ENCODE measurements at regions not wholly inside any gene's neighbourhood (a gene's known extent, or its start where the extent isn't known, plus 50 kb on each side); places are given as distances from the start of the nearest gene placed in this dataset.

- Histone ChIP-seq H3K27ac (no peak overlapping the region), H3K9me3 (ENCODE audit: low read depth) (no peaks in the 10 kb centered on the region), H3K27me3 (no peaks in the 10 kb centered on the region), H3K4me3 (no peak overlapping the region), H3K36me3 (no peaks in the 10 kb centered on the region), H3K4me1 (ENCODE audit: low read depth) (no peaks in the 10 kb centered on the region)
- DNase-seq (ENCODE audit: low read depth in 1 of 2, low spot score in 1 of 2), result no peak
- no peak for TF ChIP-seq CTCF (IDR thresholded peaks at IDR 0.05; ENCODE audit: low read depth, low read length)
Observed at GRCh38 chr5:60360355-60360754, 339.6 kb downstream of the DEPDC1B start.

GRCh38 chr5:60357302-60357701, 342.7 kb downstream of the DEPDC1B start:
- Histone ChIP-seq H3K4me3 (no peak overlapping the region), H3K27ac (no peak overlapping the region), H3K27me3 (no peaks in the 10 kb centered on the region), H3K9me3 (ENCODE audit: low read depth) (no peaks in the 10 kb centered on the region), H3K4me1 (ENCODE audit: low read depth) (no peaks in the 10 kb centered on the region), H3K36me3 (no peaks in the 10 kb centered on the region)
- DNase-seq (ENCODE audit: low read depth in 1 of 2, low spot score in 1 of 2), result no peak
- no peak for TF ChIP-seq CTCF (IDR thresholded peaks at IDR 0.05; ENCODE audit: low read depth, low read length)

- Histone ChIP-seq H3K27me3 (no peaks in the 10 kb centered on the region), H3K9me3 (ENCODE audit: low read depth) (no peaks in the 10 kb centered on the region), H3K36me3 (no peaks in the 10 kb centered on the region), H3K27ac (no peak overlapping the region), H3K4me3 (no peak overlapping the region), H3K4me1 (ENCODE audit: low read depth) (no peaks in the 10 kb centered on the region)
- no peak for TF ChIP-seq CTCF (IDR thresholded peaks at IDR 0.05; ENCODE audit: low read depth, low read length)
- DNase-seq (ENCODE audit: low read depth in 1 of 2, low spot score in 1 of 2), result no peak
Observed at GRCh38 chr5:60356745-60357144, 343.2 kb downstream of the DEPDC1B start.

- no peaks in the 10 kb centered on the region for H3K27me3 ChIP-seq
- no peak for DNase-seq (ENCODE audit: low read depth in 1 of 2, low spot score in 1 of 2)
- H3K36me3 ChIP-seq, result no peaks in the 10 kb centered on the region
- no peak overlapping the region for H3K27ac ChIP-seq
- H3K4me1 ChIP-seq (ENCODE audit: low read depth), result no peaks in the 10 kb centered on the region
- H3K4me3 ChIP-seq, result no peak overlapping the region
- H3K9me3 ChIP-seq (ENCODE audit: low read depth), result no peaks in the 10 kb centered on the region
- TF ChIP-seq CTCF (IDR thresholded peaks at IDR 0.05; ENCODE audit: low read depth, low read length), result no peak
Observed at GRCh38 chr5:60355181-60355580, 344.8 kb downstream of the DEPDC1B start.

- no peak overlapping the region for H3K27ac ChIP-seq
- no peak overlapping the region for H3K4me3 ChIP-seq
- no peaks in the 10 kb centered on the region for H3K4me1 ChIP-seq (ENCODE audit: low read depth)
- no peak for TF ChIP-seq CTCF (IDR thresholded peaks at IDR 0.05; ENCODE audit: low read depth, low read length)
- no peaks in the 10 kb centered on the region for H3K36me3 ChIP-seq
- no peak for DNase-seq (ENCODE audit: low read depth in 1 of 2, low spot score in 1 of 2)
- H3K9me3 ChIP-seq (ENCODE audit: low read depth), result no peaks in the 10 kb centered on the region
- no peaks in the 10 kb centered on the region for H3K27me3 ChIP-seq
Observed at GRCh38 chr5:60354311-60354710, 345.7 kb downstream of the DEPDC1B start.

Measured in cardiac muscle cell (in vitro differentiated cells and primary cell).